H1 (cell line): ENCODE measurements at regions not wholly inside any gene's neighbourhood (a gene's known extent, or its start where the extent isn't known, plus 50 kb on each side); places are given as distances from the start of the nearest gene placed in this dataset.

Experiments
- POU5F1 ChIP-seq: IDR thresholded peaks from 2 replicates; pipeline ENCODE4 v1.6.1; 2011; ENCODE audit warnings: low read depth, mild to moderate bottlenecking, low read length, moderate library complexity
- TCF12 ChIP-seq: IDR thresholded peaks from 2 replicates; pipeline ENCODE4 v1.6.1; 2011; ENCODE audit warnings: low read depth, mild to moderate bottlenecking, low read length

- no peak for TF ChIP-seq POU5F1
- no peak for TF ChIP-seq TCF12
Measured at GRCh38 chr2:136175868-136176267, 57.9 kb upstream of the CXCR4 start (continued).
